ENCODE measurements at regions not wholly inside any gene's neighbourhood (a gene's known extent, or its start where the extent isn't known, plus 50 kb on each side); places are given as distances from the start of the nearest gene placed in this dataset.

- no peaks in the 10 kb centered on the region for H3K36me3 ChIP-seq (ENCODE audit: control insufficient read depth in 2 of 2, extremely low read depth in 1 of 2, insufficient read depth in 1 of 2, low read length in 1 of 2)
- CTCF ChIA-PET: no interaction called here
Measured at GRCh38 chr5:142463904-142464303, 139.1 kb upstream of the SPRY4 start.

GRCh38 chr5:142461028-142461590, 136.3 kb upstream of the SPRY4 start:
- Histone ChIP-seq H3K4me1 (ENCODE audit: control insufficient read depth in 1 of 2, extremely low read depth in 1 of 2, insufficient read depth in 2 of 2, low read length in 2 of 2) (no peaks in the 10 kb centered on the region), H3K36me3 (ENCODE audit: control insufficient read depth in 2 of 2, extremely low read depth in 1 of 2, insufficient read depth in 1 of 2, low read length in 1 of 2) (no peaks in the 10 kb centered on the region), H3K27ac (ENCODE audit: low read length) (no peak overlapping the region), H3K4me3 (ENCODE audit: control insufficient read depth in 1 of 2, extremely low read depth in 1 of 2, low read length in 1 of 2) (no peak overlapping the region), H3K27me3 (replicated peaks in 1 of 2; ENCODE audit: control insufficient read depth in 2 of 2, extremely low read depth in 1 of 2, insufficient read depth in 2 of 2, low read length in 1 of 2) (peaks cover 0 to 3% of the 10 kb centered on the region in 2 experiments), H3K9me3 (no peaks in the 10 kb centered on the region)
- POLR2A ChIA-PET: no interaction called here
- 56% methylated on average over 4 of the region's 5 CpGs for WGBS (ENCODE audit: insufficient coverage)
- no peak for DNase-seq
- H3K27ac Mint-ChIP-seq: no peak overlapping the region
- H3K4me3 Mint-ChIP-seq: no peak overlapping the region
- no peaks in the 10 kb centered on the region for H3K9me3 Mint-ChIP-seq
- H3K4me1 Mint-ChIP-seq: peaks cover 0 to 1% (median 0%) of the 10 kb centered on the region in 3 donors
- ATAC-seq (replicated peaks in 1 of 4): no peak
- H3K27me3 Mint-ChIP-seq: no peaks in the 10 kb centered on the region
- CTCF ChIA-PET: no interaction called here
- no peaks in the 10 kb centered on the region for H3K36me3 Mint-ChIP-seq

More at GRCh38 chr5:142463904-142464303, 139.1 kb upstream of the SPRY4 start:
- no peak overlapping the region for H3K4me3 Mint-ChIP-seq
- Histone ChIP-seq H3K27me3 (replicated peaks in 1 of 2; ENCODE audit: control insufficient read depth in 2 of 2, extremely low read depth in 1 of 2, insufficient read depth in 2 of 2, low read length in 1 of 2) (peaks cover 0 to 3% of the 10 kb centered on the region in 2 experiments), H3K27ac (ENCODE audit: low read length) (no peak overlapping the region), H3K4me3 (ENCODE audit: control insufficient read depth in 1 of 2, extremely low read depth in 1 of 2, low read length in 1 of 2) (no peak overlapping the region), H3K4me1 (ENCODE audit: control insufficient read depth in 1 of 2, extremely low read depth in 1 of 2, insufficient read depth in 2 of 2, low read length in 2 of 2) (no peaks in the 10 kb centered on the region), H3K9me3 (no peaks in the 10 kb centered on the region)
- H3K9me3 Mint-ChIP-seq: no peaks in the 10 kb centered on the region
- no peak for DNase-seq
- no peaks in the 10 kb centered on the region for H3K27me3 Mint-ChIP-seq
- no peaks in the 10 kb centered on the region for H3K36me3 Mint-ChIP-seq
- no peak overlapping the region for H3K27ac Mint-ChIP-seq
- no peak for ATAC-seq (replicated peaks in 1 of 4)
- no CpG with 5 or more reads among the region's 2 CpGs for WGBS (ENCODE audit: insufficient coverage)
- no peaks in the 10 kb centered on the region for H3K4me1 Mint-ChIP-seq
- POLR2A ChIA-PET: no interaction called here

GRCh38 chr5:142459209-142459608, 134.4 kb upstream of the SPRY4 start:
- H3K4me1 ChIP-seq (ENCODE audit: control insufficient read depth in 1 of 2, extremely low read depth in 1 of 2, insufficient read depth in 2 of 2, low read length in 2 of 2): no peaks in the 10 kb centered on the region
- Mint-ChIP-seq H3K36me3 (no peaks in the 10 kb centered on the region), H3K4me3 (no peak overlapping the region), H3K27ac (no peak overlapping the region), H3K27me3 (no peaks in the 10 kb centered on the region), H3K9me3 (no peaks in the 10 kb centered on the region), H3K4me1 (peaks cover 0 to 5% (median 0%) of the 10 kb centered on the region in 3 donors)
- H3K9me3 ChIP-seq: no peaks in the 10 kb centered on the region
- no peak overlapping the region for H3K27ac ChIP-seq (ENCODE audit: low read length)
- DNase-seq (no peak), ATAC-seq (replicated peaks in 1 of 4) (no peak)
- 67% methylated on average over 1 of the region's 1 CpG for WGBS (ENCODE audit: insufficient coverage)
- no peaks in the 10 kb centered on the region for H3K36me3 ChIP-seq (ENCODE audit: control insufficient read depth in 2 of 2, extremely low read depth in 1 of 2, insufficient read depth in 1 of 2, low read length in 1 of 2)
- no peak overlapping the region for H3K4me3 ChIP-seq (ENCODE audit: control insufficient read depth in 1 of 2, extremely low read depth in 1 of 2, low read length in 1 of 2)
- H3K27me3 ChIP-seq (replicated peaks in 1 of 2; ENCODE audit: control insufficient read depth in 2 of 2, extremely low read depth in 1 of 2, insufficient read depth in 2 of 2, low read length in 1 of 2): peaks cover 0 to 3% of the 10 kb centered on the region in 2 experiments
- CTCF ChIA-PET: no interaction called here
- POLR2A ChIA-PET: no interaction called here

- Mint-ChIP-seq H3K4me1 (peaks cover 0 to 5% (median 0%) of the 10 kb centered on the region in 3 donors), H3K27me3 (peaks cover 0 to under 1% of the 10 kb centered on the region in 2 donors), H3K4me3 (no peak overlapping the region), H3K36me3 (peaks cover 3% of the 10 kb centered on the region), H3K9me3 (peaks cover 0 to 3% (median 3%) of the 10 kb centered on the region in 3 donors), H3K27ac (no peak overlapping the region)
- H3K9me3 ChIP-seq: no peaks in the 10 kb centered on the region
- POLR2A ChIA-PET: no interaction called here
- H3K27me3 ChIP-seq (replicated peaks in 1 of 2; ENCODE audit: control insufficient read depth in 2 of 2, extremely low read depth in 1 of 2, insufficient read depth in 2 of 2, low read length in 1 of 2): peaks cover 0 to 3% of the 10 kb centered on the region in 2 experiments
- no peaks in the 10 kb centered on the region for H3K4me1 ChIP-seq (ENCODE audit: control insufficient read depth in 1 of 2, extremely low read depth in 1 of 2, insufficient read depth in 2 of 2, low read length in 2 of 2)
- no peak for ATAC-seq (replicated peaks in 1 of 4)
- no peaks in the 10 kb centered on the region for H3K36me3 ChIP-seq (ENCODE audit: control insufficient read depth in 2 of 2, extremely low read depth in 1 of 2, insufficient read depth in 1 of 2, low read length in 1 of 2)
- no peak overlapping the region for H3K4me3 ChIP-seq (ENCODE audit: control insufficient read depth in 1 of 2, extremely low read depth in 1 of 2, low read length in 1 of 2)
- no peak overlapping the region for H3K27ac ChIP-seq (ENCODE audit: low read length)
- DNase-seq: no peak
- CTCF ChIA-PET: no interaction called here
- WGBS (ENCODE audit: insufficient coverage): 22% methylated on average over 1 of the region's 2 CpGs
Measured at GRCh38 chr5:142455856-142456255, 131.0 kb upstream of the SPRY4 start.

GRCh38 chr5:142453932-142454331, 129.1 kb upstream of the SPRY4 start:
- H3K4me1 ChIP-seq (ENCODE audit: control insufficient read depth in 1 of 2, extremely low read depth in 1 of 2, insufficient read depth in 2 of 2, low read length in 2 of 2): no peaks in the 10 kb centered on the region
- peaks cover 0 to 10% (median 7%) of the 10 kb centered on the region in 3 donors for H3K9me3 Mint-ChIP-seq
- no peak for ATAC-seq (replicated peaks in 1 of 4)
- WGBS (ENCODE audit: insufficient coverage): 94% methylated on average over 5 of the region's 7 CpGs
- peaks cover 6% of the 10 kb centered on the region for H3K36me3 Mint-ChIP-seq
- H3K27ac Mint-ChIP-seq: no peak overlapping the region
- H3K27ac ChIP-seq (ENCODE audit: low read length): no peak overlapping the region
- POLR2A ChIA-PET: no interaction called here
- no peak for DNase-seq
- no peaks in the 10 kb centered on the region for H3K27me3 ChIP-seq (replicated peaks in 1 of 2; ENCODE audit: control insufficient read depth in 2 of 2, extremely low read depth in 1 of 2, insufficient read depth in 2 of 2, low read length in 1 of 2)
- peaks cover 0 to 3% of the 10 kb centered on the region in 2 donors for H3K27me3 Mint-ChIP-seq
- H3K9me3 ChIP-seq: peaks cover 2% of the 10 kb centered on the region
- H3K4me3 Mint-ChIP-seq: no peak overlapping the region
- no peak overlapping the region for H3K4me3 ChIP-seq (ENCODE audit: control insufficient read depth in 1 of 2, extremely low read depth in 1 of 2, low read length in 1 of 2)
- CTCF ChIA-PET: no interaction called here
- peaks cover 0 to 5% (median 0%) of the 10 kb centered on the region in 3 donors for H3K4me1 Mint-ChIP-seq
- H3K36me3 ChIP-seq (ENCODE audit: control insufficient read depth in 2 of 2, extremely low read depth in 1 of 2, insufficient read depth in 1 of 2, low read length in 1 of 2): no peaks in the 10 kb centered on the region

GRCh38 chr5:142450419-142450818, 125.6 kb upstream of the SPRY4 start:
- POLR2A ChIA-PET: interaction anchor here in 1 of 2 donors (0.7 kb wide), 1 partner anchor 66 kb away, joined by 3 read pairs; no protein-coding TSS in a partner anchor

More at GRCh38 chr5:142450419-142450818, 125.6 kb upstream of the SPRY4 start:
- Histone ChIP-seq H3K9me3 (peaks cover 2% of the 10 kb centered on the region), H3K27me3 (replicated peaks in 1 of 2; ENCODE audit: control insufficient read depth in 2 of 2, extremely low read depth in 1 of 2, insufficient read depth in 2 of 2, low read length in 1 of 2) (peaks cover 0 to 3% of the 10 kb centered on the region in 2 experiments), H3K4me3 (ENCODE audit: control insufficient read depth in 1 of 2, extremely low read depth in 1 of 2, low read length in 1 of 2) (no peak overlapping the region), H3K27ac (ENCODE audit: low read length) (no peak overlapping the region), H3K36me3 (ENCODE audit: control insufficient read depth in 2 of 2, extremely low read depth in 1 of 2, insufficient read depth in 1 of 2, low read length in 1 of 2) (no peaks in the 10 kb centered on the region), H3K4me1 (ENCODE audit: control insufficient read depth in 1 of 2, extremely low read depth in 1 of 2, insufficient read depth in 2 of 2, low read length in 2 of 2) (no peaks in the 10 kb centered on the region)
- Mint-ChIP-seq H3K9me3 (peaks cover 2 to 14% (median 7%) of the 10 kb centered on the region in 3 donors), H3K4me1 (no peaks in the 10 kb centered on the region), H3K27me3 (peaks cover 0 to 3% of the 10 kb centered on the region in 2 donors), H3K4me3 (no peak overlapping the region), H3K36me3 (peaks cover 6% of the 10 kb centered on the region), H3K27ac (no peak overlapping the region)
- CTCF ChIA-PET: interaction anchor here in 1 of 2 donors (0.7 kb wide), 2 partner anchors 45 to 63 kb away, joined by 6 read pairs; no protein-coding TSS in a partner anchor
- ATAC-seq (replicated peaks in 1 of 4): no peak
- no peak for DNase-seq

All from T-cell (primary cell).